Keratinocyte (primary cell): ENCODE measurements at regions not wholly inside any gene's neighbourhood (a gene's known extent, or its start where the extent isn't known, plus 50 kb on each side); places are given as distances from the start of the nearest gene placed in this dataset.

Experiments used
- DNase-seq: peaks from one replicate; pipeline ENCODE4 v3.0.0-alpha.2; 2011; ENCODE audit warnings: low read depth, missing footprints, low spot score
- FAIRE-seq: peaks from 2 replicates; lab custom pipeline; 2011; peaks lifted over from hg19 to GRCh38; lab: Jason Lieb, UNC
- H2AFZ ChIP-seq: 2 replicates; pipeline ENCODE4 v1.6.0; 2012; ENCODE audit warnings: low read length, control low read depth, inconsistent platforms; ENCODE audit not compliant: control insufficient read depth
- H3K27ac ChIP-seq: 2 replicates; pipeline ENCODE4 v1.5.1; 2011; ENCODE audit warnings: low read length; ENCODE audit not compliant: control insufficient read depth, insufficient read depth
- H3K27me3 ChIP-seq: 3 replicates; pipeline ENCODE4 v1.6.0; 2011; ENCODE audit warnings: low read length; ENCODE audit not compliant: control insufficient read depth, insufficient read depth; ENCODE audit errors: extremely low read depth
- H3K36me3 ChIP-seq, 2 experiments: 2 replicates in 1 of 2; 3 replicates in 1 of 2; pipeline ENCODE4 v1.5.1; 2011; ENCODE audit warnings: low read length in 2 of 2, mild to moderate bottlenecking in 1 of 2; ENCODE audit not compliant: control insufficient read depth in 2 of 2, insufficient read depth in 2 of 2; ENCODE audit errors: extremely low read depth in 1 of 2
- H3K4me1 ChIP-seq: 3 replicates; pipeline ENCODE4 v1.5.1; 2011; ENCODE audit warnings: low read length; ENCODE audit not compliant: control insufficient read depth, insufficient read depth; ENCODE audit errors: extremely low read depth
- H3K4me2 ChIP-seq: 3 replicates; pipeline ENCODE4 v1.6.0; 2011; ENCODE audit warnings: low read depth, low read length; ENCODE audit not compliant: control insufficient read depth, insufficient read depth; ENCODE audit errors: extremely low read depth
- H3K4me3 ChIP-seq, 3 experiments: fragments of 200-600 bp in 1 of 3; sonication (generic) in 1 of 3; 2 replicates in 2 of 3; 3 replicates in 1 of 3; pipeline ENCODE4 v1.5.1; 2011 to 2016; ENCODE audit warnings: low read length in 3 of 3, mild to moderate bottlenecking in 3 of 3, control low read depth in 2 of 3, inconsistent platforms in 1 of 3, low read depth in 1 of 3, mixed read lengths in 1 of 3, mixed run types in 1 of 3, moderate library complexity in 1 of 3; ENCODE audit not compliant: control insufficient read depth in 2 of 3, insufficient read depth in 2 of 3; ENCODE audit errors: extremely low read depth in 1 of 3
- H3K79me2 ChIP-seq: 2 replicates; pipeline ENCODE4 v1.6.0; 2012; ENCODE audit warnings: low read length; ENCODE audit not compliant: control insufficient read depth, insufficient read depth
- H3K9ac ChIP-seq: 3 replicates; pipeline ENCODE4 v1.6.0; 2011; ENCODE audit warnings: low read length; ENCODE audit not compliant: control insufficient read depth, insufficient read depth; ENCODE audit errors: extremely low read depth
- H3K9me1 ChIP-seq: 3 replicates; pipeline ENCODE4 v1.6.0; 2011; ENCODE audit warnings: low read length; ENCODE audit not compliant: control insufficient read depth, insufficient read depth; ENCODE audit errors: extremely low read depth
- H3K9me3 ChIP-seq: 2 replicates; pipeline ENCODE4 v1.5.1; 2012; ENCODE audit warnings: low read depth, low read length; ENCODE audit not compliant: control insufficient read depth
- H4K20me1 ChIP-seq: 3 replicates; pipeline ENCODE4 v1.6.0; 2011; ENCODE audit warnings: low read length; ENCODE audit not compliant: control insufficient read depth, insufficient read depth; ENCODE audit errors: extremely low read depth
- CTCF ChIP-seq, 3 experiments: IDR thresholded peaks in 1 of 3; conservative IDR thresholded peaks in 1 of 3; optimal IDR thresholded peaks in 1 of 3; 2 replicates in 2 of 3; 3 replicates in 1 of 3; pipeline versions ENCODE3 to v1.5.1; 2011; ENCODE audit warnings: low read length in 3 of 3, mild to moderate bottlenecking in 3 of 3, moderate library complexity in 2 of 3, control low read depth in 1 of 3, inconsistent platforms in 1 of 3; ENCODE audit not compliant: insufficient read depth in 2 of 3; ENCODE audit errors: extremely low read depth in 1 of 3
- EZH2 ChIP-seq: IDR thresholded peaks from one replicate; pipeline ENCODE4 v1.6.1; 2012; ENCODE audit warnings: inconsistent platforms, mild to moderate bottlenecking, low read length, moderate library complexity
- dilution Hi-C: fragments of 300-500 bp; cut with MboI; formaldehyde crosslinking; loops from one replicate; pipeline ENCODE4 v1.7.0; 2020; ENCODE audit warnings: low sequenced_read_pairs; ENCODE audit not compliant: extremely low pct_ligation_motif_present

- no peak for TF ChIP-seq EZH2
- no peak for TF ChIP-seq CTCF (optimal IDR thresholded peaks at IDR 0.05 in 1 of 3, IDR thresholded peaks at IDR 0.05 in 1 of 3, conservative IDR thresholded peaks at IDR 0.05 in 1 of 3; ENCODE audit: extremely low read depth in 1 of 3, insufficient read depth in 2 of 3, low read length in 3 of 3)
- no peaks in the 10 kb centered on the region for H3K9me3 ChIP-seq
- DNase-seq, result no peak
- H4K20me1 ChIP-seq, result no peaks in the 10 kb centered on the region
- H3K4me2 ChIP-seq, result no peak overlapping the region
- H3K27ac ChIP-seq, result no peak overlapping the region
- peaks cover 6% of the 10 kb centered on the region for H3K4me1 ChIP-seq
- H3K27me3 ChIP-seq, result no peaks in the 10 kb centered on the region
- no peak for FAIRE-seq
- dilution Hi-C loops, result no loop called here
- H3K9ac ChIP-seq, result no peak overlapping the region
- H3K36me3 ChIP-seq, result no peaks in the 10 kb centered on the region
- no peaks in the 10 kb centered on the region for H3K9me1 ChIP-seq
- H3K79me2 ChIP-seq, result no peaks in the 10 kb centered on the region
- H2AFZ ChIP-seq, result no peak overlapping the region
- H3K4me3 ChIP-seq, result no peak overlapping the region
Measured at GRCh38 chr2:2849464-2850217, 518.6 kb upstream of the MYT1L start.

GRCh38 chr2:2848621-2849333 lies 517.7 kb upstream of the MYT1L start:
- Histone ChIP-seq H3K9me1 (no peaks in the 10 kb centered on the region), H2AFZ (no peak overlapping the region), H3K4me2 (no peak overlapping the region), H4K20me1 (no peaks in the 10 kb centered on the region), H3K27ac (no peak overlapping the region), H3K36me3 (no peaks in the 10 kb centered on the region), H3K9me3 (no peaks in the 10 kb centered on the region), H3K9ac (no peak overlapping the region), H3K27me3 (no peaks in the 10 kb centered on the region), H3K4me3 (no peak overlapping the region), H3K79me2 (no peaks in the 10 kb centered on the region), H3K4me1 (peaks cover 6% of the 10 kb centered on the region)
- dilution Hi-C loops, result no loop called here
- TF ChIP-seq EZH2 (no peak), CTCF (optimal IDR thresholded peaks at IDR 0.05 in 1 of 3, IDR thresholded peaks at IDR 0.05 in 1 of 3, conservative IDR thresholded peaks at IDR 0.05 in 1 of 3; ENCODE audit: extremely low read depth in 1 of 3, insufficient read depth in 2 of 3, low read length in 3 of 3) (no peak)
- FAIRE-seq (no peak), DNase-seq (no peak)
